CD4-positive, alpha-beta T cell treated with Interleukin-10 for 1 hour (primary cell): ENCODE measurements at regions not wholly inside any gene's neighbourhood (a gene's known extent, or its start where the extent isn't known, plus 50 kb on each side); places are given as distances from the start of the nearest gene placed in this dataset.

Experiments
- DNase-seq: peaks from one replicate; pipeline ENCODE4 v3.0.0-alpha.2; 2020

GRCh38 chr19:31670931-31671330 is 321.7 kb upstream of the TSHZ3 start:
- DNase-seq = no peak

DNA sequence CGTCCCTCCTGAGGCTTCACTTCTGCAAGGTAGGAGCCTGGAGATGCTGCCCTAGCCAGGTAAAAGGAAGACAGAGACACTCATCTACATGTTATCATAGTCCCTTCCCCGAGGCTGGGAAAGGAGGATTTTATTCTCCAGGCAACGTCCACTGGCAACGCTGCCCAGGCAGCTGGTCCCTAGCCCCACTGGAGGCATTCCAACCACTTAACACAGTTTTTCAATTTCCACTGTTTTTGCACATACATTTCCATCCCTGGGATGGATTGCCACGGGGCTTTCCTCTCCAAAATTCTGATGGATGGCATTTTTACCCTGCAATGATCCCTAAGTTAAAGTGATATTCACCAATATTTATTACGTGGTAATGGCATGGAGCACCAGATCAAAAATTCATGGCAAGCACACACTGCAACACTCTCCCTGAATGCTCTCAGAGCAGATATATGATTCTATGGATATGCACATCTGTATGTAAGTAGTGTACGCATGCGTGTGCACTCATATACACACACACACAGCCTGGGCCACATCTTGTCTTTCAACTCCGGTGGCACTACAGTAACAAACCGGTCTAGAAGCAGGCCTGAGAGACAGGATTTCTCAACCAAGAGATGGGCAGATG is 322.3 kb upstream of the TSHZ3 start:
- no peak for DNase-seq

- no peak for DNase-seq
Observed at GRCh38 chr19:31674503-31675192, 325.4 kb upstream of the TSHZ3 start.

DNA sequence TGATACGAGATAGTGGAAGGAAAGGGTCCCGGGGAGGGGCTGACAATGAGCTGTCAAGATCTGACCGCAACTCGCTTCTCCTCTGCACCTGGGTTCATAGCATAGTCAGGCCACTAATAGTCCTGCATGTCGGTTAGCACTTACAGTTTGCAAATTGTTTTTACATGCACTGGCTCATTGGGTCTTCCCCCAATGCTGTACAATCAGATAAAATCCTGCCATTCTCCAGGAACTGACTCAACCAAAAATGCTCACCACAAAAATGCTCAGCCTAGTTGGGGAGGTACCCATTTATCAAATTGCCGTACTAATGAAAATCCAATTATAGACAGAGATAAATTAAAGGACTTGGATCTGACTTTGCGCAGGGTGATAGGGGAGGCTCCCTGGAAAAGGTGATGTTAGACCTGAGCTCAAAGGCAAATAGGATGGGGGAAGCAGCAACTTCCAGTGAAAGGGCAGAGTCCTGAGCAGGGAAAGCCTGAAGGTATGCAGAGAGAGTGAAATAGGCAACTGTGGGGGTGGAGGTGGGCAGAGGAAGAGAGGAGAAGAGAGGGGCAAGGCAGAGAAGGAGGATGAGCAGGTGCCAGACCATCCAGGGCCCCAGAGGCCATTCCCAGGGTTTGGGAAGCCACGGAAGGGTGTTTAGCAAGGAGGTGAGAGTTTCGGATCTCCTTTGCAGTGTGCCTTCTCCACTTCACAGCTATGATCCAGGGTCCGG is 326.1 kb upstream of the TSHZ3 start:
- no peak for DNase-seq

DNA sequence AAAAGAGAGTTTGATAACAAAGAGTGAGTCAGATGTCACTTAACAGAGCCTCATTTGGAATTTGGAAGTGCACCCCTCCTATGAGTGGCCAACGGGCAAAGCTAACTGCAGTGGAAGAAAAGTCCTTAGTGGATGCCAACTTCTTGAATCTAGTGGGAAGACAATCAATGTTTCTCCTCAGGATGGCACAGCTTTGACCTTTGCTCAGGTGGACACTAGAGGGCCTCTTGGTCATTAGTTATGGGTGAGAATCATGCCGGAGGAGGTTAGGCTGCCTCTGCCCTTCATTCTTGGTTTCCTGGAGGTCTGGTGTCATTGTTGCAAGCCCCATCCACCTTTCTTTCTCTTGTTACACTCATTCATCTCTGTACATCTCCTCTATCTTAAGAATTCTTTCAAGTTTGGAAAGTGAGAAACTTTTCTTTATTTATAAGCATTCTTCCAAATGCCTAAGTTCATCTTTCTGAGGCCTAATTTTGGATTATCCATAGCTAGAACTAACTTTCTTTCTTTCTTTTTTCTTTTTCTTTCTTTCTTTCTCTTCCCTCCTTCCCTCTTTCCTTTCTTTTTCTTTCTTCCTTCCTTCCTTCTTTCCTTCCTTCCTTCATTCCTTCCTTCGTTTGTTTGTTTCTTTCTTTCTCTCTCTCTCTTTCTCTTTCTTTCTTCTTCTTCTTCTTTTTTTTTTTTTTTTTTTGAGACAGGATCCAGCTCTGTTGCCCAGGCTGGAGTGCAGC is 327.2 kb upstream of the TSHZ3 start:
- no peak for DNase-seq

DNA sequence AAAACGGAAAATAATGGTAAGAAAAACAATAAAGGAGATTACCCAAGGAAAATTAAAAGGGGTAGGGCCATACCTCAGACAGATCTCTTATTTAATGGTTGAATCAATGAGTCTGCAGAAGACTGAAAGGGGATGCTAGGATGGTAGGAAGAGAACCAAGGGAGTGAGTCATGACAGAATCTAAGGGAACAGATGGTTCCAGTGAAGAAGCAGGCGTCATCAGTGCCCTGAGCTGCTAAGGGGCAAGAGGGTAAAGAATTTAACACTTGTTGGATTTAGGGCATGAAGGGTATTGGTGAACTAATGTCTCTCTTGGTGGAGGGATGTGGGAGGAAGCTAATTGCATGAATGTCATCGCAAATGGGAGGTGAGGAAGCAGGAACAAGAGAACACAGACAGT is 329.2 kb upstream of the TSHZ3 start:
- no peak for DNase-seq

- no peak for DNase-seq
Observed at GRCh38 chr19:31681121-31681520, 331.9 kb upstream of the TSHZ3 start.

- DNase-seq = no peak
Observed at GRCh38 chr19:31693131-31693932, 344.1 kb upstream of the TSHZ3 start.

- no peak for DNase-seq
Observed at GRCh38 chr19:31693933-31694269, 344.7 kb upstream of the TSHZ3 start.

GRCh38 chr19:31694761-31695160 is 345.5 kb upstream of the TSHZ3 start:
- no peak for DNase-seq

GRCh38 chr19:31699421-31699820 is 350.2 kb upstream of the TSHZ3 start:
- no peak for DNase-seq

DNA sequence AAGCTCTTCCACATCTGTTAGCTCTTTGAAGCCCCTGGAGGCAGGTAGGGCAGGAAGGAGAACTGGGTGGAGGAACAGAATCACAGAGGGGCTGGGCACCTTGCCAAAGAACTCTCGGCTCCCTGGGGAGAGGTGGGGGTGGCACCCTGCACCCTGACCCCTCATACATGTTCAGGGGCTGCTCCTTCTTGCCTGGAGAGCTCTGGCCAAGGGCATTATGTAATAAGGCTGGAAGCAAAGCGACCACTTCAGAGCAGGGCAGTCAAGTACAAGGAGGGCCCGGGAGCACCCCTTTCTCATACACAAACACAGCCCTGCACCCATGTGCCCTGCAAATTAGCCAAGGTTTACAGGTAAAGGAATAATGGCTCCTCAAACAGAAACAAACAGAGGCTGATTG is 351.9 kb upstream of the TSHZ3 start:
- DNase-seq = no peak

GRCh38 chr19:31705656-31706055 is 356.4 kb upstream of the TSHZ3 start:
- DNase-seq = no peak

GRCh38 chr19:31706131-31706530 is 356.9 kb upstream of the TSHZ3 start:
- DNase-seq = no peak

DNA sequence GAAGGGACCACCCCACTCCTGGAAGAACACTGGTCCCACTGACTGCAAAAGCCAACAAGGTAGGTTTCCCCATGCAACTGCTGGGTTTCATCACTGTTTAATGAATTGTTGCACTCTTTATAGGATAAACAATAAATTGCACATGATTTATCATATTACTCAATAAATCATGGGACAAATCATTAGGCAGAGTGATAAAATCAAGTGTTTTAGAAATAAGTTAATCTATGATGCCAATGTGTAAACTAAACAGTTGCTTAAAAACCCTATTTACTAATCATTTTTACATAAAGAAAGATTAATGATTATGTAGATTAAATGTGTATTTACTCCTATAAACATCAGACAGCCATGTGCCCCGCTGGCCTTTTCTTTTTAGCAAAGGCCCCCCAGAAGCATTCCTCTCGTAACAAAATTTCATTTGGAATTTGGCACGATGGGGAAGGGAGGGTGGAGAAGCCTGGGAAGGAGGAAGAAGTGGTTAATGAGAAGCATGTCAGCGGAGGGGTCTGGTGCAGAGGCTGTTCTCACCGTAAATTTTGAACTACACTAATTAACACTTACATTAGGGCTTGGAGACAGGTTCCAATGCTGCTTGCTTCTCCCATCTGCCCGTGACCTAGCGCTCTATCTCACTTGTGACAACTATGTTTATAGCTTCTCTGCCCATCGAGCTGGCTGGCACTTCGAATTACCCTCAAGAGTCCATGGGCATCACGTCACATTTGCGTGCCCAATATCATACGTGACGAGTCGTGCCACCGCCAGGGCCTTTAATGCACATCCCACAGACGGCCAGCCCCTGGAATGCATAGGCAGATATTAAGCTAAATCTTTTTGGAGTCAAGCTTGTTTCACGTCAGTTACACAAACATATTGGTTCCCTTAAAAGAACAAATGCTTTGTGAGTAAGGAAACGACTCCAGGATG is 357.7 kb upstream of the TSHZ3 start:
- no peak for DNase-seq

- DNase-seq = no peak
Observed at GRCh38 chr19:31708520-31708919, 359.3 kb upstream of the TSHZ3 start.

DNA sequence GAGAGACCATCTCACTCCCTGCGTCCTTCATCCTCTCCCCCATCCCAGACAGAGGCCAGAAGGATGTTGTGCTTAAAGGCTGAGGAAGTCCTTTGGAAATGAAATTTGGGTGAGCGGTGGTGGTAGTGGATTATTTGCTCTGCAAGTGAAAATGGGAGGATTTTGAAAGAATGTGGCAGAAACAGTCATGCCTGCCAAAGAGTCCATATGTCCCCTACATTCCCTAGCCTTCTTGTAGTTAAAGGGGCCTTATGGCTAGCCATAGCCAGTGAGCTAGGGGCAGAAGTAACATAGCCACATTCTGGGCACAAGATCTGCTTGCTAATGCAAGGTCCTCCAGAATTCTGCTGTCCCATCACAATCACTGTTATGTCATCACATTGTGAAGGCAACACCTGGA is 360.2 kb upstream of the TSHZ3 start:
- DNase-seq = no peak

GRCh38 chr19:31715249-31715945 is 366.2 kb upstream of the TSHZ3 start:
- DNase-seq = no peak

DNA sequence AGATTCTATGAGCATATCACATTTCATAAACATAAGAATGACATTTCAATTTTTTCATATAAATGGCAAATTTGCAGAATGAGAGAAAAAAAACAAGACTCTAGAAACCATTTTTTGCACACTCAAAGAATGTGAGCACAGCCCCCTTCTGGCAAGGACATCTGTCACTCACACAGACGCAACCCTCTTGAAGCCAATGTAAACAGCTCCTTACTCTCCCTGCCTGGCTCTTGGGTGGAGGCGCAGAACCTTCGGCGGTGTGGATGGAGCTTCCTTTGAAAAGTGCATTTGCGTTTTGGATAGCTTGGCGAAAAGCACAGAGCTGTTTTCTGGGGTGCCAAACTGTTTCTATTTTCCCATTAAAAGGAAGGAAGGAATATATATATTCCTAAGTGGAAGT is 367.6 kb upstream of the TSHZ3 start:
- DNase-seq = no peak

GRCh38 chr19:31717269-31717923 is 368.2 kb upstream of the TSHZ3 start:
- no peak for DNase-seq

- no peak for DNase-seq
Observed at GRCh38 chr19:31718032-31718431, 368.8 kb upstream of the TSHZ3 start.
